Pancreas (tissue), 10 donors: ENCODE measurements at regions not wholly inside any gene's neighbourhood (a gene's known extent, or its start where the extent isn't known, plus 50 kb on each side); places are given as distances from the start of the nearest gene placed in this dataset.

Experiments
- ATAC-seq, 4 donors: fragments of 200-7000 bp; cut with Tn5 transposase; one replicate each; pipeline versions ENCODE4 v1.8.0 to v1.9.1; 2020; ENCODE audit warnings: mild to moderate bottlenecking in 4 of 4, moderate library complexity in 4 of 4
- DNase-seq, 6 donors: peaks; one replicate each; pipeline ENCODE4 v3.0.0-alpha.2; 2020
- FAIRE-seq: peaks from 2 replicates; lab custom pipeline; 2012; peaks lifted over from hg19 to GRCh38; lab: Jason Lieb, UNC
- H3K27ac ChIP-seq, 4 donors: fragments of 200-600 bp; sonication (generic); 1 replicate in 3 of 4; 2 replicates in 1 of 4; pipeline versions ENCODE4 v1.5.0 to v1.8.0; 2020
- H3K27me3 ChIP-seq, 4 donors: fragments of 200-600 bp; one replicate each; pipeline ENCODE4 v1.8.0; 2021
- H3K36me3 ChIP-seq, 3 donors: fragments of 200-600 bp; sonication (generic) in 1 of 3; one replicate each; pipeline versions ENCODE4 v1.5.0 to v1.8.0; 2020 to 2021
- H3K4me1 ChIP-seq, 3 donors: fragments of 200-600 bp; one replicate each; pipeline ENCODE4 v1.8.0; 2021
- H3K4me3 ChIP-seq, 4 donors: fragments of 200-600 bp; sonication (generic) in 2 of 4; one replicate each; pipeline versions ENCODE4 v1.5.0 to v1.8.0; 2020 to 2021
- H3K9me3 ChIP-seq, 4 donors: fragments of 200-600 bp; one replicate each; pipeline ENCODE4 v1.8.0; 2021
- CTCF ChIP-seq, 4 donors: fragments of 200-600 bp; sonication (generic) in 3 of 4; IDR thresholded peaks; one replicate each; pipeline versions ENCODE4 v1.5.0 to v1.8.0; 2021; ENCODE audit warnings: antibody characterized with exemption in 4 of 4
- WGBS, 2 donors: extraction: QIAGEN DNeasy Blood & Tissue Kit; methylation state at CpG; one replicate each; pipeline ENCODE4 v1.1.7; 2013; 5-methylcytosine and 5-hydroxymethylcytosine counted together
- intact Hi-C, 3 donors: fragments of 100-400 bp; cut with DNase I; formaldehyde crosslinking; loops; one replicate each; pipeline versions ENCODE4 v1.11.1 to v1.14.2; 2022
- donor health status: healthy with polysubstance abuse.
- donor health status: DM: no; HTN: no; CAD: no; lungs with moderate emphysema.
- donor health status: DM: no; HTN: no; CAD: no.
- donor health status: control.
- donor health status: control.
- donor health status: Bipolar disorder and iron deficiency.
- donor health status: DM: yes; HTN: yes; CAD: no.
- donor health status: DM: no; HTN: no; CAD: no.
- donor health status: DM: no; HTN: no; CAD: no.
- donor health status: DM: yes; HTN: yes; CAD: no.

GRCh38 chr4:178026999-178027398 is 584.8 kb upstream of the AGA start:
- Histone ChIP-seq H3K4me1 (no peaks in the 10 kb centered on the region), H3K36me3 (no peaks in the 10 kb centered on the region), H3K4me3 (no peak overlapping the region), H3K27me3 (no peaks in the 10 kb centered on the region), H3K27ac (no peak overlapping the region), H3K9me3 (no peaks in the 10 kb centered on the region)
- ATAC-seq = no peak
- FAIRE-seq = no peak
- intact Hi-C loops = no loop called here
- no peak for TF ChIP-seq CTCF (IDR thresholded peaks at IDR 0.05)
- 7 to 11% methylated on average over 3 of the region's 3 CpGs for WGBS, 2 donors
- no peak for DNase-seq

GRCh38 chr4:178027796-178028195 is 585.6 kb upstream of the AGA start:
- FAIRE-seq (no peak), ATAC-seq (no peak), DNase-seq (no peak)
- Histone ChIP-seq H3K27me3 (no peaks in the 10 kb centered on the region), H3K4me3 (no peak overlapping the region), H3K9me3 (no peaks in the 10 kb centered on the region), H3K4me1 (no peaks in the 10 kb centered on the region), H3K36me3 (no peaks in the 10 kb centered on the region), H3K27ac (no peak overlapping the region)
- WGBS, 2 donors = 77 to 78% methylated on average over 3 of the region's 3 CpGs
- no peak for TF ChIP-seq CTCF (IDR thresholded peaks at IDR 0.05)
- intact Hi-C loops = no loop called here

- Histone ChIP-seq H3K4me1 (no peaks in the 10 kb centered on the region), H3K27ac (no peak overlapping the region), H3K4me3 (no peak overlapping the region), H3K36me3 (no peaks in the 10 kb centered on the region), H3K9me3 (no peaks in the 10 kb centered on the region), H3K27me3 (no peaks in the 10 kb centered on the region)
- 76 to 82% methylated on average over 2 of the region's 2 CpGs for WGBS, 2 donors
- TF ChIP-seq CTCF (IDR thresholded peaks at IDR 0.05) = no peak
- intact Hi-C loops = no loop called here
- ATAC-seq (no peak), FAIRE-seq (no peak), DNase-seq (no peak)
Measured at GRCh38 chr4:178028481-178028880, 586.2 kb upstream of the AGA start.

- no peak for TF ChIP-seq CTCF (IDR thresholded peaks at IDR 0.05)
- Histone ChIP-seq H3K27ac (no peak overlapping the region), H3K4me3 (no peak overlapping the region), H3K4me1 (no peaks in the 10 kb centered on the region), H3K27me3 (no peaks in the 10 kb centered on the region), H3K9me3 (no peaks in the 10 kb centered on the region), H3K36me3 (no peaks in the 10 kb centered on the region)
- FAIRE-seq = no peak
- ATAC-seq = no peak
- intact Hi-C loops = no loop called here
- 75 to 79% methylated on average over 15 of the region's 15 CpGs for WGBS, 2 donors
- DNase-seq = no peak
Measured at GRCh38 chr4:178037459-178038214, 595.4 kb upstream of the AGA start.

GRCh38 chr4:178056996-178057395 is 614.8 kb upstream of the AGA start:
- no peak overlapping the region for H3K4me3 ChIP-seq
- no peak overlapping the region for H3K27ac ChIP-seq
- H3K36me3 ChIP-seq = no peaks in the 10 kb centered on the region
- ATAC-seq (no peak), FAIRE-seq (no peak), DNase-seq (no peak)
- WGBS, 2 donors = 62 to 65% methylated on average over 1 of the region's 1 CpG
- no peaks in the 10 kb centered on the region for H3K4me1 ChIP-seq
- intact Hi-C loops = no loop called here
- no peaks in the 10 kb centered on the region for H3K27me3 ChIP-seq
- H3K9me3 ChIP-seq = no peaks in the 10 kb centered on the region
- no peak for TF ChIP-seq CTCF (IDR thresholded peaks at IDR 0.05)
